ENCODE measurements at regions not wholly inside any gene's neighbourhood (a gene's known extent, or its start where the extent isn't known, plus 50 kb on each side); places are given as distances from the start of the nearest gene placed in this dataset.

GRCh38 chr10:20682782-20683181 is 214.3 kb downstream of the NEBL start (continued):
- no peak for TF ChIP-seq E2F5 (CRISPR knock-in tag; IDR thresholded peaks at IDR 0.05)
- TF ChIP-seq CTCF (IDR thresholded peaks at IDR 0.05): no peak
- TF ChIP-seq CREB1 (CRISPR knock-in tag; IDR thresholded peaks at IDR 0.05): no peak
- TF ChIP-seq GABPB1 (CRISPR knock-in tag; IDR thresholded peaks at IDR 0.05): no peak
- no peak for TF ChIP-seq USF1 (CRISPR knock-in tag; IDR thresholded peaks at IDR 0.05)
- no peak for TF ChIP-seq MXD4 (CRISPR knock-in tag; IDR thresholded peaks at IDR 0.05; ENCODE audit: borderline replicate concordance)
- TF ChIP-seq ZNF263 (CRISPR knock-in tag; IDR thresholded peaks at IDR 0.05; ENCODE audit: low read depth): no peak
- TF ChIP-seq NFATC4 (CRISPR knock-in tag; IDR thresholded peaks at IDR 0.05): no peak
- TF ChIP-seq CBFB (CRISPR knock-in tag; IDR thresholded peaks at IDR 0.05; ENCODE audit: low read depth): no peak
- no peak for TF ChIP-seq TEAD1 (CRISPR knock-in tag; IDR thresholded peaks at IDR 0.05)
- TF ChIP-seq IRF2 (CRISPR knock-in tag; IDR thresholded peaks at IDR 0.05; ENCODE audit: borderline replicate concordance, low read depth): no peak
- TF ChIP-seq HMGXB4 (CRISPR knock-in tag; IDR thresholded peaks at IDR 0.05): no peak
- no peak for TF ChIP-seq AFF4 (CRISPR knock-in tag; IDR thresholded peaks at IDR 0.05; ENCODE audit: borderline replicate concordance)

GRCh38 chr10:20677340-20677739 is 219.8 kb downstream of the NEBL start:
- Mint-ChIP-seq H3K36me3 (peaks cover 5% of the 10 kb centered on the region), H3K4me3 (no peak overlapping the region), H3K27ac (no peak overlapping the region), H3K9me3 (peaks cover 10% of the 10 kb centered on the region), H3K27me3 (ENCODE audit: low read depth) (no peaks in the 10 kb centered on the region), H3K4me1 (peaks cover 12% of the 10 kb centered on the region)
- ATAC-seq (no peak), DNase-seq (ENCODE audit: low spot score) (no peak)
- CTCF ChIA-PET: no interaction called here
- TF ChIP-seq ZNF416 (CRISPR knock-in tag; IDR thresholded peaks at IDR 0.05) (no peak), KAT7 (CRISPR knock-in tag; IDR thresholded peaks at IDR 0.05; ENCODE audit: borderline replicate concordance) (no peak)
- POLR2A ChIA-PET: no interaction called here

- Mint-ChIP-seq H3K4me3 (no peak overlapping the region), H3K9me3 (peaks cover 3% of the 10 kb centered on the region; the same call in 1 of the 2 replicates), H3K4me1 (peaks cover 12% of the 10 kb centered on the region), H3K27ac (no peak overlapping the region), H3K36me3 (peaks cover 2% of the 10 kb centered on the region), H3K27me3 (ENCODE audit: low read depth) (no peaks in the 10 kb centered on the region)
- POLR2A ChIA-PET: no interaction called here
- CTCF ChIA-PET: no interaction called here
- no peak for DNase-seq (ENCODE audit: low spot score)
- no peak for ATAC-seq
- TF ChIP-seq E2F1 (CRISPR knock-in tag; IDR thresholded peaks at IDR 0.05) (no peak), ZSCAN18 (CRISPR knock-in tag; IDR thresholded peaks at IDR 0.05) (no peak), E2F4 (CRISPR knock-in tag; IDR thresholded peaks at IDR 0.05; ENCODE audit: borderline replicate concordance, low read depth) (no peak), MAX (CRISPR knock-in tag; IDR thresholded peaks at IDR 0.05) (no peak), HMGXB4 (CRISPR knock-in tag; IDR thresholded peaks at IDR 0.05) (no peak)
Measured at GRCh38 chr10:20674926-20675325, 222.2 kb downstream of the NEBL start.

Measured in WTC11 (cell line).